ENCODE measurements at regions not wholly inside any gene's neighbourhood (a gene's known extent, or its start where the extent isn't known, plus 50 kb on each side); places are given as distances from the start of the nearest gene placed in this dataset.

- DNase-seq = no peak
Measured at GRCh38 chr12:68452078-68452715, 120.0 kb upstream of the MDM1 start.

GRCh38 chr12:68453278-68453677 is 121.1 kb upstream of the MDM1 start:
- DNase-seq = no peak

DNA sequence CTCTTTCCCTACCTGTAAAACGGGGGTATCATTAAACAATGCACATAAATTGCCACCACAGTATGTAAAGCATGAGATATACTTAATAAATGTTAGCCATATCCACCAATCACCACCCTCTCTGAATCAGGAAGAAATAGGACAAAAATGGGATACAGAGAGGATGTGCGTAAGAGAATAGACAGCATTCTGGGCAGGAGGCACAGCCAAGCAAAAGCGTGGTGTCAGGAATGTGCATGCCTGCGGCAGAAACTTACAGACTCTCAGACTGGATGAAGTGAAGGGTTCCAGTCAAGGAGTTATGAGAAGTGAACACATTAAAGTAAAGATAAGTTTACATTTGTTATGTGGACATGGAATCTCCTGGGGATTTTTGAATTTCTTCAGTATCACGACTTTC is 121.7 kb upstream of the MDM1 start:
- no peak for DNase-seq

- DNase-seq = no peak
Measured at GRCh38 chr12:68454892-68455291, 122.7 kb upstream of the MDM1 start.

GRCh38 chr12:68455691-68456345 is 123.7 kb upstream of the MDM1 start:
- no peak for DNase-seq

DNA sequence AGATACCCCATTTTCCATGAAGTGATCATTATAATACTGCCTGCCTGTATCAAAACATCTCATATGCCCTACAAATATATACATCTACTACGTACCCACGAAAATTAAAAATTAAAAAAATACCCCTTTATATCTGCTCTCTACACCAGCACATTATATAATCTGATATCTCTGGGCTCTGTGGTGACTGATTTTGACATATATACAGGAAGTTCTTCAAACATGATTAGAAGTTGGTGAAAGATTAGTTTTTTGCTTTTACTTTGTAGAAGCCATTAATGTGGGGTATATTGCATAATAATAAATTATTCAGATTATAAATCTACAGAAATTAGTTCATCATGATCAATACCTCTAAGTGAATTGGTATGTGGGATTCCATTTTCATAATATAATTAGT is 126.7 kb upstream of the MDM1 start:
- DNase-seq = no peak

DNA sequence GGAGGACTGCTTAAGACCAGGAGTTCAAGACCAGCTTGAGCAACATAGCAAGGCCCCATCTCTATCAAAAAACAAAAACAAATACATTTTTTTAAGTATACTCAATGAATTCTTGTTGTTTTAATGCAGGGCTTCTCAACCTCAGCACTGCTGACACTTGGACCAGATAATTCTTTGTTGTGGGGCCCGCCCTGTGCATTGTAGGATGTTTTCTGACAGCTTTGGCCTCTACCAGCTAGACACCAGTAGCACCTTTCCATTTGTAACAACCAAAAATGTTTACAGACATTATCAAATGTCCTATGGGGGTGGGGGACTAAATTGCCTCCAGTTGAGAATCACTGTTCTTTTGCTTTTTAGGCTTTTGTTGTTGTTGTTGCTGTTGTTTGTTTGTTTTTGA is 128.1 kb upstream of the MDM1 start:
- no peak for DNase-seq

- DNase-seq = no peak
Measured at GRCh38 chr12:68461645-68462044, 129.5 kb upstream of the MDM1 start.

DNA sequence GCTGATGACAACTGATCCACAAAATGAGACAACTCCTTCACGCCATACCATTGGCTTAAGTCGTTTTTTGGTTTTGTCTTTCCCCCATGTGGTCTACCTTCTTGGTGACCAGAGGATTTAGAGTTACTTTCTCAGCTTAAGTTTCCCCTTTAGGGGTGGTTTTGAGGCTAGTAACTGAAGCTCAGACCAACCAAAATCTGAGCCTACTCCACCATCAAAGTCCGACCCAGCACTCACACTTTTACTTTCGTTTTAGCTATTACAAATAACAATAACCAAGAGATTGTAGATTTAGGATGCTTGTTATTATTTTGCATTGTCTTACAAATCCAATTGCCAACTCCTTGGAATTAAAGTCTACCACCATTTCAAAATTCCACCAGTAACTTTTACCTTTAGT is 130.6 kb upstream of the MDM1 start:
- DNase-seq = no peak

DNA sequence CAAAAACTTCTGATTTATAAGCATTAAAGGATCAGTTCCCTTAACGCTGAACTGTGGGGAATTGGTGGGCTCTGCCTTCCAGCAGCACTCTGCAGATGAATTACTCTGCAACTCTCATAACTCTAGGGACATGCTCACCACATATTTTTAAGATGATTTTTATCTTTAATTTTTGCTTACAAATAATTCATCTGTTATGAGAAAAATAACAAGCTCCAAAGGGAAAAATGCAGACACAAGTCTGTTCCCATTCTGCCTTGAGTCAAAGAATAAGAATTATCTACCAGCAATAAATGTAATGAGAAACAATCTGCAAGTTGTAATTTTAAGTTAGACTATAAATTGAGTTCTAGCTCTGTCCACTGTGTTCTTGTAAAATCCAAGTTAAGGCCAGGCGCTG is 133.1 kb upstream of the MDM1 start:
- no peak for DNase-seq

DNA sequence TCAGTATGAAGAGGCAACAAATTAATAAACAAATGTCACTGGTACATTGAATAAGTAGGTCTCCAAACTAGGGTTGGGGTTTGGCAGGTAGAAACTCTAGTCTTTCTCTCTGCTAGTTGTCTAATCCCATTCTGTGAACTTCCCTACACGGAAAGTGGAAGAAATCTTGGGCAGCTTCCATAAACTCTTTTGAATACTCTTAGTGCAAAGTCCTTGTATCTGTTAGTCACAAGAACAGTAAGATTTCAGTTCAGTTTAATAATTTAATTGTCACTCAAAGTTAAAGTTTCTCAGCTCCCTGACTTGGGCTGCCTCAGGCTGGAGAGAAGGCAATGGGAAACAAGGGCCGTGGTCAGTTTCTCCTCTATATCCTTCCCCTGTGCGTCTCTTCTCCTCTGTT is 135.4 kb upstream of the MDM1 start:
- DNase-seq = no peak

DNA sequence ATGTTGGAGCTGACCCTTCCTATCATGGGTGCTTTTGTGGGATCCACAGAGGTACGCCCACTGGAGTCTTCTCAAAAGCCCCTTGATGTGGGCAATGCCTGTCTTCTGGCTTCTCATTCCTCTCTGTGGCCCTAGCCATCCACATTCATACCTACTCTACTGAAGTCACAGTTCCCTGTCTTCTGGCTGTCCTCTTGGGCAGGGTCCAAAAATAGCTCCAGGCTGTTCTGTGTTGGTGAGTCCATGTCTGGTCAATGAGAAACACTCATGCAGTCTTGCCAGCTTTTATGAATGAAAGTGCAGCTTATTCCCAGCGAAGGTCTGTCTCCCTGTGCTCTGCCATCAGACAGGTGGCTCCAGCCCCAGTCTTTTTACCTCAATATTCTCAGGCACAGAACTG is 135.9 kb upstream of the MDM1 start:
- DNase-seq = no peak

DNA sequence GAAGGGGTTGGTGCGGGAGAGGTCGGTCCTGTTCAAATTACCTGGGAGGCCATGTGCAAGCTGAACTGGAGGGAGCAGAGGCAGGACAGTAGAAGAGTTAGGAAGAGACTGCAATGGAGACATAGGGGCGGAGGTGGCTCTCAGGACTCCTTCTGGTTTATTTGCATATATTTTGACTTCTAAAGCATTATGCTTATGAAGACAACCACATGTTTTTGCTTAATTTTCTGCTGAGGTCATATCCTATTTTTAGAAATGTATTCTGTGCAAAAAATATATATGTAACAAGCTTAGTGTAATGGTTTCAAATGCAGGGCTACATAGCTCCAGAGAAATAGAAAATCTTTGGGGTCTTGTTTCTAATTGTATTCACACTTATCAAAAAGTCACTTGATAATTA is 137.0 kb upstream of the MDM1 start:
- DNase-seq = no peak

GRCh38 chr12:68470664-68471328 is 138.6 kb upstream of the MDM1 start:
- no peak for DNase-seq

GRCh38 chr12:68474467-68475204 is 136.1 kb upstream of the RAP1B start:
- no peak for DNase-seq

DNA sequence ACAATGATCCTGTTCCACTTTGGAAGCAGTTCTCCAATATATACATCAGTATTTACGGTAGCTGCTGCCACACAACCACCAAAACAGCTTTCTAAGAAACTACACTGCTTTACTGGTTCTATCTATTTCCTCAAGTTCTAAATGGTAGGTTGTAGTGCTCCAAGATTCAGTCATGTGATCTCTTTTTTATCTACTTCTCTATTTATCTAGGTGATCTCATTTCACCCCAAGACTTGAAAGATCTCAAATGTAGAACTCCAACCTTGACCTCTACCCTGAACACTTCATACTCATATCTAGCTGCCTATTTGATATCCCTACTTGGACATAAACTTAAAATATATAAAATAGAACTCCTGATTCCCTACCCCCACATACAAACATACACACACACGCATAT is 133.9 kb upstream of the RAP1B start:
- no peak for DNase-seq

DNA sequence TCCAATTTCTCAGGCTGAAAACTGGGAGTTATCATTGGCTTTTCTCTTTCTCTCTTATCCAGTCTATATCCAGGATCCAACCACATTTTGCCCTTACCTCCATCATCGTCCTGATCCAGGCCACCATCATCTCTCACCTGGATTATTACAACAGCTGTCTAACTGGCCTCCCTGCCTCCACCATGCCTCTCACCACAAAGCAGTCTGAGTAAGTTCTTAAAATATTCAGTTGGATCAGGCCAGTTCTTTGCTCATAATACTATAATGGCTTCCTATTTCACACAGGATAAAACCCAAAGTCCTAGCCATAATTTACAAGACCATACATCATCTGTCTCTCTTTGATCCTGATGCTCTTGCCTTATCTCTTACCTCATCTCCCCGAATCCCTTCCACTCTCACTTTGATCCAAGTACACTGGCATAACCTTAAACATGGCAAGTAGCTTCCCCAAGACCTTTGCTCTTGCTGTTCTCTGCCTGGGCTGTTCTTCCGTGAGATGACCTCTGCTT is 133.4 kb upstream of the RAP1B start:
- no peak for DNase-seq

DNA sequence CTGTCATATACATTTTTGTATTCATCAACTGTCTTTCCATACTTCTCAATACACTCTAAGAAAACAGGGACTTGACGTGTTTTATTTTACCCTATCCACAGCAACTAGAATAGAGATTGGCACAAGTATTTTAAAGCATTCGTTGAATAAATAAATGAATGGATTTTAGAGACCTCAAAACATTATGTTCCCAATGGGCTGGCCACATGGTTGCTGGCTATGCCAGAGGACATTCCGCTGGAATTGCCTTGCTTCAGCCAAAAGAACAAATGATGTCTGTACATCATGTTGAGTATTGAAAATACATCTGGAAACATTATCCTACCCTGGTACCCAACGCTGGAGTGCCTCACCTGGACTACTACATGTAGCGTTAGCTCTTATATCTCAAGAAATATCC is 132.8 kb upstream of the RAP1B start:
- DNase-seq = no peak

DNA sequence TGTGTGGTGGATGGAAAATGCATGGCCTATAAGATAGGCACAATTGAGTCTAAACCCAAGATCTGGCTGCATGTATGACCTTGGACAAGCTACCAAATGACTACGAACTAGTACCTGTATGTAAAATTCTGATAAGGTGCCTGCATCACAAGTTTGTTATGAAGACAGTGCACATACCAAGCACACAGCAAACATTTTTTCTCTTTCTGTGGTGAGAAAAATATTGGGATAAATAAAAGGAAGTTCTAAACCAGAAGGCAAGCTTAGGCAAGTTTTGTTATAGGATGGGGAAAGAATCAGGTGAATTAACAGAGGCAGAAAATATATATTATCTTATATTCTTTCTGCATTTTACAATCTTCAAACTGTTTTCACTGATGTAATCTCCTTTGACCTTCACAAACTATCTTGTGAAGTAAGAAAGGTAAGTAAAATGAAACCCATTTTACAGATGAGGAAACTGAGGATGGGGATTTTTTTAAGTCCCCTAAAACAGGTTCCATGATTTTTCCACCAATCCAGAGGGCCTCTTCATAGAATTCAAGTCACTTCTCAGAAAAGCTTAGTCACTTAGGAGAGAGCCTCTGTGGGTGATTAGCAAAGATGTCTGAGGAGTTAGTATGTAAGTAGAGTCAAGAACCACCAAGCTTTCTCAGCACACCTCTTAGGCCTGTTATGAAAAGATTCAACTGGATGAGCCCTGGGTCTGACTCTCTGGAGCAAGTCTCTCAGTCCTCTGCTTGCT is 132.0 kb upstream of the RAP1B start:
- no peak for DNase-seq

- DNase-seq = no peak
Measured at GRCh38 chr12:68479261-68479895, 131.3 kb upstream of the RAP1B start.

GRCh38 chr12:68479896-68480291 is 130.8 kb upstream of the RAP1B start:
- DNase-seq = no peak

- DNase-seq = no peak
Measured at GRCh38 chr12:68480526-68480925, 130.2 kb upstream of the RAP1B start.

All from stimulated activated CD4-positive, alpha-beta T cell treated with anti-CD3 and anti-CD28 coated beads, Interleukin-12 subunit alpha, Interleukin-12 subunit beta, amount 100 ng/mL, for 4 hours (primary cell).